NCI-H2227 treated with DMSO at 0.1 percent for 48 hours (cell line): ENCODE measurements at regions not wholly inside any gene's neighbourhood (a gene's known extent, or its start where the extent isn't known, plus 50 kb on each side); places are given as distances from the start of the nearest gene placed in this dataset.
"Not testable (repeated sequence)": the region's sequence is repeated elsewhere in the genome, so short reads cannot be mapped to it uniquely, and the experiment has no call there.

Experiments used
- DNase-seq: peaks from one replicate; lab custom pipeline; 2025; lab: John Stamatoyannopoulos, UW

- no peak for DNase-seq
Measured at GRCh38 chr9:31574006-31574765, 810.3 kb upstream of the ACO1 start.

- no peak for DNase-seq
Measured at GRCh38 chr9:31582071-31582470, 802.4 kb upstream of the ACO1 start.

- no peak for DNase-seq
Measured at GRCh38 chr9:31582561-31582960, 801.9 kb upstream of the ACO1 start.

GRCh38 chr9:31585158-31585557 is 799.3 kb upstream of the ACO1 start:
- DNase-seq = no peak

GRCh38 chr9:31587146-31587545 is 797.3 kb upstream of the ACO1 start:
- no peak for DNase-seq

- no peak for DNase-seq
Measured at GRCh38 chr9:31588006-31588405, 796.4 kb upstream of the ACO1 start.

GRCh38 chr9:31588756-31589155 is 795.7 kb upstream of the ACO1 start:
- DNase-seq = no peak

GRCh38 chr9:31590091-31590490 is 794.4 kb upstream of the ACO1 start:
- no peak for DNase-seq

- DNase-seq = not testable (repeated sequence)
Measured at GRCh38 chr9:31597086-31597485, 787.4 kb upstream of the ACO1 start.

GRCh38 chr9:31597977-31598376 is 786.5 kb upstream of the ACO1 start:
- DNase-seq = no peak

GRCh38 chr9:31601666-31602065 is 782.8 kb upstream of the ACO1 start:
- DNase-seq = no peak

- no peak for DNase-seq
Measured at GRCh38 chr9:31604531-31604930, 779.9 kb upstream of the ACO1 start.

- no peak for DNase-seq
Measured at GRCh38 chr9:31605164-31605563, 779.3 kb upstream of the ACO1 start.

GRCh38 chr9:31606678-31607077 is 777.8 kb upstream of the ACO1 start:
- DNase-seq = no peak

- no peak for DNase-seq
Measured at GRCh38 chr9:31608416-31608815, 776.0 kb upstream of the ACO1 start.

GRCh38 chr9:31608881-31609280 is 775.6 kb upstream of the ACO1 start:
- DNase-seq = no peak

GRCh38 chr9:31612336-31613030 is 772.0 kb upstream of the ACO1 start:
- no peak for DNase-seq

GRCh38 chr9:31615966-31616365 is 768.5 kb upstream of the ACO1 start:
- DNase-seq = no peak

- no peak for DNase-seq
Measured at GRCh38 chr9:31623511-31623910, 760.9 kb upstream of the ACO1 start.

- DNase-seq = no peak
Measured at GRCh38 chr9:31629292-31629691, 755.2 kb upstream of the ACO1 start.

GRCh38 chr9:31637265-31637664 is 747.2 kb upstream of the ACO1 start:
- DNase-seq = no peak

GRCh38 chr9:31637861-31638260 is 746.6 kb upstream of the ACO1 start:
- DNase-seq = no peak

- DNase-seq = no peak
Measured at GRCh38 chr9:31639451-31639850, 745.0 kb upstream of the ACO1 start.

- no peak for DNase-seq
Measured at GRCh38 chr9:31669311-31669710, 715.1 kb upstream of the ACO1 start.
